Mesenchymal stem cell (in vitro differentiated cells and primary cell): ENCODE measurements at regions not wholly inside any gene's neighbourhood (a gene's known extent, or its start where the extent isn't known, plus 50 kb on each side); places are given as distances from the start of the nearest gene placed in this dataset.

Experiments
- DNase-seq: peaks from one replicate; pipeline ENCODE4 v3.0.0-alpha.2; 2013
- H2AFZ ChIP-seq: one replicate; pipeline ENCODE4 v1.6.1; 2013; ENCODE audit warnings: low read depth, mild to moderate bottlenecking, control low read depth, inconsistent platforms, low read length, moderate library complexity
- H2AK5ac ChIP-seq: 2 replicates; pipeline ENCODE4 v1.6.1; 2013; ENCODE audit warnings: low read length, moderate library complexity, mild to moderate bottlenecking, inconsistent platforms; ENCODE audit not compliant: severe bottlenecking
- H2BK120ac ChIP-seq: one replicate; pipeline ENCODE4 v1.6.1; 2013; ENCODE audit warnings: low read depth, mild to moderate bottlenecking, inconsistent platforms, low read length, moderate library complexity
- H2BK12ac ChIP-seq, 2 experiments: one replicate each; pipeline ENCODE4 v1.6.1; 2013; ENCODE audit warnings: inconsistent platforms in 2 of 2, low read length in 2 of 2, mild to moderate bottlenecking in 2 of 2, moderate library complexity in 2 of 2, control low read depth in 1 of 2
- H2BK15ac ChIP-seq: one replicate; pipeline ENCODE4 v1.6.1; 2013; ENCODE audit warnings: mild to moderate bottlenecking, low read depth, inconsistent platforms; ENCODE audit not compliant: poor library complexity, severe bottlenecking
- H2BK5ac ChIP-seq: 2 replicates; pipeline ENCODE4 v1.6.1; 2013; ENCODE audit warnings: low read depth, mild to moderate bottlenecking, low read length, control low read depth, inconsistent platforms; ENCODE audit not compliant: poor library complexity, severe bottlenecking
- H3K14ac ChIP-seq, 2 experiments: one replicate each; pipeline ENCODE4 v1.6.1; 2013; ENCODE audit warnings: inconsistent platforms in 2 of 2, low read length in 2 of 2, control low read depth in 1 of 2, mild to moderate bottlenecking in 1 of 2, moderate library complexity in 1 of 2
- H3K18ac ChIP-seq, 2 experiments: one replicate each; pipeline ENCODE4 v1.6.1; 2013; ENCODE audit warnings: inconsistent platforms in 2 of 2, low read length in 2 of 2, control low read depth in 1 of 2, low read depth in 1 of 2, mild to moderate bottlenecking in 1 of 2
- H3K23ac ChIP-seq, 2 experiments: one replicate each; pipeline ENCODE4 v1.6.1; 2013; ENCODE audit warnings: inconsistent platforms in 2 of 2, low read length in 2 of 2, mild to moderate bottlenecking in 2 of 2, moderate library complexity in 2 of 2, control low read depth in 1 of 2
- H3K27ac ChIP-seq: 2 replicates; pipeline ENCODE4 v1.5.1; 2013; ENCODE audit warnings: mild to moderate bottlenecking, moderate library complexity, low read length, control low read depth, inconsistent platforms; ENCODE audit not compliant: poor library complexity, severe bottlenecking
- H3K27me3 ChIP-seq, 2 experiments: 2 replicates each; pipeline versions ENCODE4 v1.6.1 to v1.7.0; 2013; ENCODE audit warnings: low read length in 2 of 2, mild to moderate bottlenecking in 2 of 2, moderate library complexity in 2 of 2, control low read depth in 1 of 2, inconsistent platforms in 1 of 2; ENCODE audit not compliant: control insufficient read depth in 1 of 2, insufficient read depth in 1 of 2
- H3K36me3 ChIP-seq, 2 experiments: 2 replicates each; pipeline versions ENCODE4 v1.6.1 to v1.7.0; 2013; ENCODE audit warnings: low read length in 2 of 2, control low read depth in 1 of 2, inconsistent platforms in 1 of 2, low read depth in 1 of 2, mild to moderate bottlenecking in 1 of 2; ENCODE audit not compliant: insufficient read depth in 2 of 2, control insufficient read depth in 1 of 2
- H3K4ac ChIP-seq, 2 experiments: one replicate each; pipeline ENCODE4 v1.6.1; 2013; ENCODE audit warnings: inconsistent platforms in 2 of 2, low read length in 2 of 2, mild to moderate bottlenecking in 2 of 2, moderate library complexity in 2 of 2, control low read depth in 1 of 2, low read depth in 1 of 2
- H3K4me1 ChIP-seq: 2 replicates; pipeline ENCODE4 v1.6.1; 2013; ENCODE audit warnings: low read depth, low read length, control low read depth; ENCODE audit not compliant: control insufficient read depth, insufficient read depth
- H3K4me2 ChIP-seq: 2 replicates; pipeline ENCODE4 v1.6.1; 2013; ENCODE audit warnings: low read length, mild to moderate bottlenecking, inconsistent platforms; ENCODE audit not compliant: poor library complexity, severe bottlenecking
- H3K4me3 ChIP-seq, 2 experiments: 2 replicates each; pipeline versions ENCODE4 v1.5.1 to v1.7.0; 2013; ENCODE audit warnings: low read length in 2 of 2, mild to moderate bottlenecking in 2 of 2, control low read depth in 1 of 2, low read depth in 1 of 2; ENCODE audit not compliant: insufficient read depth in 1 of 2
- H3K79me1 ChIP-seq: replicated peaks from 2 replicates; pipeline ENCODE4 v1.6.1; 2013; ENCODE audit warnings: mild to moderate bottlenecking, control low read depth, low read length, inconsistent platforms; ENCODE audit not compliant: poor library complexity, severe bottlenecking
- H3K9ac ChIP-seq: 2 replicates; pipeline ENCODE4 v1.7.0; 2013; ENCODE audit warnings: mild to moderate bottlenecking, low read length, moderate library complexity
- H3K9me3 ChIP-seq: 2 replicates; pipeline ENCODE4 v1.7.0; 2013; ENCODE audit warnings: mild to moderate bottlenecking, low read length; ENCODE audit not compliant: control insufficient read depth
- H4K8ac ChIP-seq: one replicate; pipeline ENCODE4 v1.6.1; 2013; ENCODE audit warnings: inconsistent platforms, mild to moderate bottlenecking, low read length, moderate library complexity
- H4K91ac ChIP-seq: one replicate; pipeline ENCODE4 v1.6.1; 2013; ENCODE audit warnings: mild to moderate bottlenecking, low read length, inconsistent platforms
- WGBS: methylation state at CpG from one replicate; pipeline ENCODE4 v1.1.7; 2013; ENCODE audit warnings: mixed read lengths; 5-methylcytosine and 5-hydroxymethylcytosine counted together

GRCh38 chr6:99031957-99032356, 84.2 kb upstream of the FBXL4 start:
- Histone ChIP-seq H3K18ac (no peak overlapping the region), H3K79me1 (no peaks in the 10 kb centered on the region), H2BK5ac (no peak overlapping the region), H2BK12ac (no peak overlapping the region), H3K9me3 (peaks cover 4% of the 10 kb centered on the region), H3K27me3 (no peaks in the 10 kb centered on the region), H4K8ac (no peak overlapping the region), H3K23ac (no peak overlapping the region), H3K9ac (no peak overlapping the region), H3K36me3 (no peaks in the 10 kb centered on the region), H3K14ac (no peak overlapping the region), H2AK5ac (no peak overlapping the region), H3K4me1 (no peaks in the 10 kb centered on the region), H2BK15ac (no peak overlapping the region), H3K4me3 (no peak overlapping the region), H3K4me2 (no peak overlapping the region), H2BK120ac (no peak overlapping the region), H3K27ac (no peak overlapping the region), H2AFZ (no peak overlapping the region), H3K4ac (no peak overlapping the region), H4K91ac (no peak overlapping the region)
- no peak for DNase-seq
- WGBS, result 79% methylated on average over 4 of the region's 4 CpGs

- H3K23ac ChIP-seq, result no peak overlapping the region
- H2BK12ac ChIP-seq, result no peak overlapping the region
- H3K4me1 ChIP-seq, result no peaks in the 10 kb centered on the region
- WGBS, result 44% methylated on average over 1 of the region's 1 CpG
- no peak overlapping the region for H3K4me3 ChIP-seq
- H3K18ac ChIP-seq, result no peak overlapping the region
- H4K91ac ChIP-seq, result no peak overlapping the region
- no peak overlapping the region for H2BK120ac ChIP-seq
- no peak overlapping the region for H2AFZ ChIP-seq
- H3K4ac ChIP-seq, result no peak overlapping the region
- H3K79me1 ChIP-seq, result no peaks in the 10 kb centered on the region
- no peaks in the 10 kb centered on the region for H3K36me3 ChIP-seq
- H3K4me2 ChIP-seq, result no peak overlapping the region
- no peak overlapping the region for H3K27ac ChIP-seq
- no peaks in the 10 kb centered on the region for H3K27me3 ChIP-seq
- peak overlapping the region; percentile 26 for H2BK15ac ChIP-seq
- no peak overlapping the region for H3K9ac ChIP-seq
- no peak overlapping the region for H2BK5ac ChIP-seq
- peaks cover 8% of the 10 kb centered on the region for H3K9me3 ChIP-seq
- no peak for DNase-seq
- no peak overlapping the region for H4K8ac ChIP-seq
- no peak overlapping the region for H3K14ac ChIP-seq
- H2AK5ac ChIP-seq, result no peak overlapping the region
Measured at GRCh38 chr6:99030915-99031314, 83.2 kb upstream of the FBXL4 start.

GRCh38 chr6:99026135-99026534, 78.4 kb upstream of the FBXL4 start:
- no peak overlapping the region for H2BK120ac ChIP-seq
- H3K27me3 ChIP-seq, result no peaks in the 10 kb centered on the region
- no peak overlapping the region for H3K4me2 ChIP-seq
- H2AK5ac ChIP-seq, result no peak overlapping the region
- H3K27ac ChIP-seq, result no peak overlapping the region
- no peak overlapping the region for H3K4ac ChIP-seq
- no peak for DNase-seq
- H2BK5ac ChIP-seq, result no peak overlapping the region
- no peak overlapping the region for H3K18ac ChIP-seq
- H3K14ac ChIP-seq, result no peak overlapping the region
- H3K36me3 ChIP-seq, result no peaks in the 10 kb centered on the region
- H3K4me1 ChIP-seq, result no peaks in the 10 kb centered on the region
- no peak overlapping the region for H2BK15ac ChIP-seq
- no peak overlapping the region for H3K9ac ChIP-seq
- H4K91ac ChIP-seq, result no peak overlapping the region
- no peak overlapping the region for H2BK12ac ChIP-seq
- no peak overlapping the region for H2AFZ ChIP-seq
- H4K8ac ChIP-seq, result no peak overlapping the region
- H3K4me3 ChIP-seq, result no peak overlapping the region
- H3K23ac ChIP-seq, result no peak overlapping the region
- WGBS, result 77% methylated on average over 7 of the region's 7 CpGs
- H3K9me3 ChIP-seq, result peaks cover 7% of the 10 kb centered on the region
- no peaks in the 10 kb centered on the region for H3K79me1 ChIP-seq

- no peak overlapping the region for H3K4ac ChIP-seq
- H4K91ac ChIP-seq, result no peak overlapping the region
- no peak overlapping the region for H2BK5ac ChIP-seq
- no peak overlapping the region for H3K14ac ChIP-seq
- H3K27me3 ChIP-seq, result no peaks in the 10 kb centered on the region
- H2AFZ ChIP-seq, result no peak overlapping the region
- no peak overlapping the region for H3K4me2 ChIP-seq
- no peak overlapping the region for H3K4me3 ChIP-seq
- H3K9me3 ChIP-seq, result peaks cover 7% of the 10 kb centered on the region
- no peak overlapping the region for H2BK120ac ChIP-seq
- 91% methylated on average over 3 of the region's 3 CpGs for WGBS
- no peak overlapping the region for H2AK5ac ChIP-seq
- H3K9ac ChIP-seq, result no peak overlapping the region
- no peak overlapping the region for H3K27ac ChIP-seq
- no peak overlapping the region for H2BK15ac ChIP-seq
- H3K23ac ChIP-seq, result no peak overlapping the region
- no peak overlapping the region for H2BK12ac ChIP-seq
- H3K18ac ChIP-seq, result no peak overlapping the region
- peaks cover 3% of the 10 kb centered on the region for H3K4me1 ChIP-seq
- no peak for DNase-seq
- no peaks in the 10 kb centered on the region for H3K36me3 ChIP-seq
- no peak overlapping the region for H4K8ac ChIP-seq
- no peaks in the 10 kb centered on the region for H3K79me1 ChIP-seq
Measured at GRCh38 chr6:99024089-99024488, 76.3 kb upstream of the FBXL4 start.
